ENCODE measurements at regions not wholly inside any gene's neighbourhood (a gene's known extent, or its start where the extent isn't known, plus 50 kb on each side); places are given as distances from the start of the nearest gene placed in this dataset.

GRCh38 chr6:121694801-121695251 lies 259.4 kb downstream of the GJA1 start:
- Histone ChIP-seq H4K5ac (ENCODE audit: insufficient read length, low read depth, low read length) (no peak overlapping the region), H2BK15ac (ENCODE audit: low read depth, low read length) (no peak overlapping the region), H3K4ac (ENCODE audit: low read depth, low read length) (no peak overlapping the region), H3K14ac (ENCODE audit: insufficient read depth, low read length) (no peak overlapping the region), H3K9ac (ENCODE audit: extremely low read depth, insufficient read length, low read length) (no peak overlapping the region), H3K23me2 (ENCODE audit: insufficient read length, low read depth, low read length, poor library complexity, severe bottlenecking) (no peaks in the 10 kb centered on the region), H4K8ac (replicated peaks; ENCODE audit: insufficient read length, low read depth, low read length) (no peak overlapping the region), H3K18ac (ENCODE audit: insufficient read length, low read depth, low read length) (no peak overlapping the region), H3K27me3 (ENCODE audit: insufficient read depth, low read length) (no peaks in the 10 kb centered on the region), H2BK12ac (ENCODE audit: insufficient read length, low read depth, low read length) (no peak overlapping the region), H3K56ac (ENCODE audit: insufficient read length, low read depth, low read length) (no peak overlapping the region), H3K79me1 (ENCODE audit: insufficient read depth, low read depth, low read length, poor library complexity, severe bottlenecking) (no peaks in the 10 kb centered on the region), H3K9me3 (ENCODE audit: control insufficient read depth, low read depth, low read length) (no peaks in the 10 kb centered on the region), H3T11ph (ENCODE audit: low read length) (no peak overlapping the region), H3K79me2 (ENCODE audit: insufficient read depth, low read length) (no peaks in the 10 kb centered on the region), H3K4me2 (ENCODE audit: insufficient read depth, insufficient read length, low read length) (no peak overlapping the region), H4K20me1 (ENCODE audit: control insufficient read depth, insufficient read depth, insufficient read length) (no peaks in the 10 kb centered on the region), H3K27ac (ENCODE audit: insufficient read length, low read depth, low read length) (no peak overlapping the region), H3K23ac (ENCODE audit: insufficient read length, low read depth, low read length) (no peak overlapping the region), H2BK20ac (ENCODE audit: low read depth, low read length, poor library complexity, severe bottlenecking) (no peak overlapping the region), H2BK5ac (ENCODE audit: insufficient read length, low read length) (no peak overlapping the region), H2BK120ac (ENCODE audit: low read depth, low read length, poor library complexity, severe bottlenecking) (no peak overlapping the region), H2AK5ac (ENCODE audit: insufficient read length, low read length) (no peak overlapping the region), H2AFZ (ENCODE audit: low read length) (no peak overlapping the region), H3K4me1 (ENCODE audit: insufficient read depth, low read length) (no peaks in the 10 kb centered on the region), H4K91ac (ENCODE audit: insufficient read length, low read depth, low read length) (no peak overlapping the region)
- Mint-ChIP-seq H3K27ac (no peak overlapping the region), H3K4me3 (no peak overlapping the region), H3K9me3 (no peaks in the 10 kb centered on the region), H3K36me3 (ENCODE audit: insufficient read depth in 1 of 3, low read depth in 3 of 3) (no peaks in the 10 kb centered on the region), H3K4me1 (peaks cover 2 to 8% of the 10 kb centered on the region in 2 experiments; a peak in 2 of 4 replicates), H3K27me3 (ENCODE audit: low read depth) (no peaks in the 10 kb centered on the region)
- no peak for DNase-seq
- no CpG with 5 or more reads among the region's 3 CpGs for WGBS (ENCODE audit: extremely low coverage, insufficient read length, low lambda C conversion rate)
- TF ChIP-seq CTCF (conservative IDR thresholded peaks at IDR 0.05), result no peak

All from H9 (cell line).